Neuron (in vitro differentiated cells): ENCODE measurements at regions not wholly inside any gene's neighbourhood (a gene's known extent, or its start where the extent isn't known, plus 50 kb on each side); places are given as distances from the start of the nearest gene placed in this dataset.

Experiments
- H2AFZ ChIP-seq: one replicate; pipeline ENCODE4 v1.6.1; 2013; ENCODE audit warnings: low read depth, mild to moderate bottlenecking, inconsistent platforms, low read length, moderate library complexity
- H3K27me3 ChIP-seq: one replicate; pipeline ENCODE4 v1.6.1; 2013; ENCODE audit warnings: low read length; ENCODE audit not compliant: insufficient read depth
- H3K36me3 ChIP-seq: one replicate; pipeline ENCODE4 v1.6.1; 2013; ENCODE audit warnings: low read length; ENCODE audit not compliant: insufficient read depth
- H3K4me1 ChIP-seq: one replicate; pipeline ENCODE4 v1.6.1; 2013; ENCODE audit warnings: low read length; ENCODE audit not compliant: insufficient read depth
- H3K4me3 ChIP-seq: 2 replicates; pipeline ENCODE4 v1.5.1; 2013; ENCODE audit warnings: mild to moderate bottlenecking, low read length, moderate library complexity
- H3K9me3 ChIP-seq: one replicate; pipeline ENCODE4 v1.6.1; 2013; ENCODE audit warnings: low read length

- Histone ChIP-seq H3K4me1 (no peaks in the 10 kb centered on the region), H2AFZ (no peak overlapping the region), H3K9me3 (no peaks in the 10 kb centered on the region), H3K4me3 (no peak overlapping the region), H3K27me3 (no peaks in the 10 kb centered on the region), H3K36me3 (no peaks in the 10 kb centered on the region)
These were observed 54.0 kb upstream of the STMND1 start for GRCh38 chr6:17047889-17048288.

- Histone ChIP-seq H3K4me3 (no peak overlapping the region), H2AFZ (no peak overlapping the region), H3K4me1 (no peaks in the 10 kb centered on the region), H3K9me3 (no peaks in the 10 kb centered on the region), H3K27me3 (no peaks in the 10 kb centered on the region), H3K36me3 (no peaks in the 10 kb centered on the region)
These were observed 56.1 kb upstream of the STMND1 start for GRCh38 chr6:17045581-17046322.

GRCh38 chr6:17043148-17043522 is 58.7 kb upstream of the STMND1 start:
- Histone ChIP-seq H3K4me3 (no peak overlapping the region), H3K27me3 (no peaks in the 10 kb centered on the region), H3K9me3 (no peaks in the 10 kb centered on the region), H2AFZ (no peak overlapping the region), H3K4me1 (no peaks in the 10 kb centered on the region), H3K36me3 (no peaks in the 10 kb centered on the region)

- H3K9me3 ChIP-seq, result no peaks in the 10 kb centered on the region
- H3K4me3 ChIP-seq, result no peak overlapping the region
- no peaks in the 10 kb centered on the region for H3K27me3 ChIP-seq
- no peaks in the 10 kb centered on the region for H3K36me3 ChIP-seq
- no peak overlapping the region for H2AFZ ChIP-seq
- no peaks in the 10 kb centered on the region for H3K4me1 ChIP-seq
These were observed 59.3 kb upstream of the STMND1 start for GRCh38 chr6:17042422-17043147.

- H3K36me3 ChIP-seq, result no peaks in the 10 kb centered on the region
- no peaks in the 10 kb centered on the region for H3K27me3 ChIP-seq
- no peak overlapping the region for H3K4me3 ChIP-seq
- no peaks in the 10 kb centered on the region for H3K4me1 ChIP-seq
- no peak overlapping the region for H2AFZ ChIP-seq
- H3K9me3 ChIP-seq, result no peaks in the 10 kb centered on the region
These were observed 62.6 kb upstream of the STMND1 start for GRCh38 chr6:17039266-17039665.

- Histone ChIP-seq H3K4me3 (no peak overlapping the region), H3K9me3 (no peaks in the 10 kb centered on the region), H3K4me1 (no peaks in the 10 kb centered on the region), H3K36me3 (no peaks in the 10 kb centered on the region), H2AFZ (no peak overlapping the region), H3K27me3 (no peaks in the 10 kb centered on the region)
These were observed 63.5 kb upstream of the STMND1 start for GRCh38 chr6:17038316-17038715.

GRCh38 chr6:17036065-17036393 is 65.8 kb upstream of the STMND1 start:
- no peaks in the 10 kb centered on the region for H3K4me1 ChIP-seq

GRCh38 chr6:17035257-17036064 is 66.4 kb upstream of the STMND1 start:
- H3K27me3 ChIP-seq, result no peaks in the 10 kb centered on the region
- no peak overlapping the region for H2AFZ ChIP-seq
- H3K4me1 ChIP-seq, result no peaks in the 10 kb centered on the region
- H3K4me3 ChIP-seq, result no peak overlapping the region
- no peaks in the 10 kb centered on the region for H3K9me3 ChIP-seq
- H3K36me3 ChIP-seq, result no peaks in the 10 kb centered on the region

More at GRCh38 chr6:17036065-17036393, 65.8 kb upstream of the STMND1 start:
- Histone ChIP-seq H3K36me3 (no peaks in the 10 kb centered on the region), H2AFZ (no peak overlapping the region), H3K27me3 (no peaks in the 10 kb centered on the region), H3K4me3 (no peak overlapping the region), H3K9me3 (no peaks in the 10 kb centered on the region)

GRCh38 chr6:17033746-17034145 is 68.1 kb upstream of the STMND1 start:
- no peaks in the 10 kb centered on the region for H3K4me1 ChIP-seq
- H2AFZ ChIP-seq, result no peak overlapping the region
- H3K36me3 ChIP-seq, result no peaks in the 10 kb centered on the region
- H3K9me3 ChIP-seq, result no peaks in the 10 kb centered on the region
- no peak overlapping the region for H3K4me3 ChIP-seq
- no peaks in the 10 kb centered on the region for H3K27me3 ChIP-seq

GRCh38 chr6:17032988-17033634 is 68.7 kb upstream of the STMND1 start:
- H3K4me3 ChIP-seq, result no peak overlapping the region
- no peaks in the 10 kb centered on the region for H3K4me1 ChIP-seq
- no peaks in the 10 kb centered on the region for H3K36me3 ChIP-seq

GRCh38 chr6:17032590-17032987 is 69.3 kb upstream of the STMND1 start:
- H3K27me3 ChIP-seq, result no peaks in the 10 kb centered on the region
- no peaks in the 10 kb centered on the region for H3K9me3 ChIP-seq
- H3K36me3 ChIP-seq, result no peaks in the 10 kb centered on the region
- H3K4me3 ChIP-seq, result no peak overlapping the region
- H3K4me1 ChIP-seq, result no peaks in the 10 kb centered on the region
- no peak overlapping the region for H2AFZ ChIP-seq

More at GRCh38 chr6:17032988-17033634, 68.7 kb upstream of the STMND1 start:
- Histone ChIP-seq H2AFZ (no peak overlapping the region), H3K27me3 (no peaks in the 10 kb centered on the region), H3K9me3 (no peaks in the 10 kb centered on the region)

GRCh38 chr6:17031961-17032360 is 69.9 kb upstream of the STMND1 start:
- H3K27me3 ChIP-seq, result no peaks in the 10 kb centered on the region
- H3K4me1 ChIP-seq, result no peaks in the 10 kb centered on the region

GRCh38 chr6:17027441-17027840 is 74.4 kb upstream of the STMND1 start:
- Histone ChIP-seq H3K27me3 (no peaks in the 10 kb centered on the region), H3K4me3 (no peak overlapping the region), H2AFZ (no peak overlapping the region), H3K36me3 (no peaks in the 10 kb centered on the region), H3K4me1 (no peaks in the 10 kb centered on the region), H3K9me3 (no peaks in the 10 kb centered on the region)

More at GRCh38 chr6:17031961-17032360, 69.9 kb upstream of the STMND1 start:
- Histone ChIP-seq H3K4me3 (no peak overlapping the region), H2AFZ (no peak overlapping the region), H3K36me3 (no peaks in the 10 kb centered on the region), H3K9me3 (no peaks in the 10 kb centered on the region)
